Stimulated activated CD4-positive, alpha-beta T cell treated with anti-CD3 and anti-CD28 coated beads, Interleukin-2, amount 100 ng/mL, for 24 hours (primary cell): ENCODE measurements at regions not wholly inside any gene's neighbourhood (a gene's known extent, or its start where the extent isn't known, plus 50 kb on each side); places are given as distances from the start of the nearest gene placed in this dataset.
"Not testable (repeated sequence)": the region's sequence is repeated elsewhere in the genome, so short reads cannot be mapped to it uniquely, and the experiment has no call there.

ENCODE experiments used
- DNase-seq, 2 donors: peaks; one replicate each; pipeline ENCODE4 v3.0.0-alpha.2; 2020

- no peak for DNase-seq
Observed at GRCh38 chr4:116272336-116272735, 813.0 kb downstream of the TRAM1L1 start.

GRCh38 chr4:116260931-116261330 is 824.4 kb downstream of the TRAM1L1 start:
- DNase-seq = not testable (repeated sequence)

GRCh38 chr4:116244771-116245170 is 840.6 kb downstream of the TRAM1L1 start:
- no peak for DNase-seq

GRCh38 chr4:116243431-116243830 is 841.9 kb downstream of the TRAM1L1 start:
- DNase-seq = no peak

GRCh38 chr4:116233971-116234370 is 851.4 kb downstream of the TRAM1L1 start:
- no peak for DNase-seq

GRCh38 chr4:116231999-116232398 is 853.4 kb downstream of the TRAM1L1 start:
- not testable (repeated sequence) for DNase-seq

- no peak for DNase-seq
Observed at GRCh38 chr4:116229420-116229819, 856.0 kb downstream of the TRAM1L1 start.

GRCh38 chr4:116223040-116223732 is 862.2 kb downstream of the TRAM1L1 start:
- no peak for DNase-seq

GRCh38 chr4:116217781-116218180 is 867.6 kb downstream of the TRAM1L1 start:
- DNase-seq = no peak

GRCh38 chr4:116215622-116216021 is 869.8 kb downstream of the TRAM1L1 start:
- DNase-seq = no peak

- no peak for DNase-seq
Observed at GRCh38 chr4:116202524-116202923, 882.9 kb downstream of the TRAM1L1 start.

GRCh38 chr4:116197317-116197809 is 888.0 kb downstream of the TRAM1L1 start:
- DNase-seq = no peak

- DNase-seq = no peak
Observed at GRCh38 chr4:116183241-116183640, 902.1 kb downstream of the TRAM1L1 start.

GRCh38 chr4:116180157-116180601 is 905.2 kb downstream of the TRAM1L1 start:
- no peak for DNase-seq

GRCh38 chr4:116151371-116151770 is 934.0 kb downstream of the TRAM1L1 start:
- not testable (repeated sequence) for DNase-seq

GRCh38 chr4:116150152-116150551 is 935.2 kb downstream of the TRAM1L1 start:
- no peak for DNase-seq

GRCh38 chr4:116143198-116143597 is 942.2 kb downstream of the TRAM1L1 start:
- no peak for DNase-seq

- no peak for DNase-seq
Observed at GRCh38 chr4:116132946-116133345, 952.4 kb downstream of the TRAM1L1 start.

GRCh38 chr4:116126794-116127193 is 958.6 kb downstream of the TRAM1L1 start:
- DNase-seq = no peak

- no peak for DNase-seq
Observed at GRCh38 chr4:116122124-116122523, 963.3 kb downstream of the TRAM1L1 start.

GRCh38 chr4:116118221-116118620 is 967.2 kb downstream of the TRAM1L1 start:
- no peak for DNase-seq

- DNase-seq = not testable (repeated sequence)
Observed at GRCh38 chr4:116112861-116113260, 972.5 kb downstream of the TRAM1L1 start.

GRCh38 chr4:116110713-116111112 is 974.7 kb downstream of the TRAM1L1 start:
- no peak for DNase-seq

GRCh38 chr4:116108606-116109005 is 976.8 kb downstream of the TRAM1L1 start:
- DNase-seq = no peak

- no peak for DNase-seq
Observed at GRCh38 chr4:116101321-116101720, 984.1 kb downstream of the TRAM1L1 start.
